ENCODE measurements at regions not wholly inside any gene's neighbourhood (a gene's known extent, or its start where the extent isn't known, plus 50 kb on each side); places are given as distances from the start of the nearest gene placed in this dataset.

DNA sequence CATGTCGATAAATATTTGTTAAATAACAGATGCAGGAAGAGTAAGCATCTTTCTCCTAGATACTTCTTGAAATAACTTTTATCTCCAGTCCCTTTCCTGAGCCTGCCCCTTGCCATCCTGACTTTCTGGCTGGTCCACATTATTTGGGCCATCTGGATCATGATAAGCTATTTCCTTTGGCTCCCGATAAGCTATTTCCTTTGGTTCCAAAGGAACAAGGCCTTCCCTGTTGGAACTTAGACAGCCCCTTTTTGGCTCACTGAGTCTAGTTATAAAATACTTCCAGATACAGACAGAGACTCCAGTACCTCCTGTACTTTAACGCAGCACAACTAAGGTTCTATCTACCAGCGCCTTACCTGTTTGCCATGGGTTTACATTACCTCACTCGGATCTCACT is 205.3 kb upstream of the CCDC150 start (continued):
- no peak for TF ChIP-seq RAD21 (IDR thresholded peaks at IDR 0.05; ENCODE audit: low read depth)
- TF ChIP-seq POLR2A (IDR thresholded peaks at IDR 0.05; ENCODE audit: borderline replicate concordance, extremely low read depth, insufficient read depth, insufficient read length), result no peak

- no peaks in the 10 kb centered on the region for H3K27me3 ChIP-seq (ENCODE audit: insufficient read depth, low read length)
- no peaks in the 10 kb centered on the region for H4K20me1 ChIP-seq (ENCODE audit: insufficient read depth)
- H3K9ac ChIP-seq (ENCODE audit: low read length), result no peak overlapping the region
- no peaks in the 10 kb centered on the region for H3K36me3 ChIP-seq (ENCODE audit: control insufficient read depth in 1 of 2, insufficient read depth in 2 of 2, low read length in 2 of 2)
- ATAC-seq (no peak), DNase-seq (ENCODE audit: low read depth, low spot score) (no peak)
- no peaks in the 10 kb centered on the region for H3K9me2 ChIP-seq (ENCODE audit: insufficient read depth)
- TF ChIP-seq TCF7L2 (IDR thresholded peaks at IDR 0.05; ENCODE audit: borderline replicate concordance, extremely low read depth, insufficient read depth, insufficient read length), result no peak
- no peak for TF ChIP-seq EZH2 (IDR thresholded peaks at IDR 0.05)
- no peak for TF ChIP-seq CEBPB (IDR thresholded peaks at IDR 0.05; ENCODE audit: low read depth)
- TF ChIP-seq JUND (IDR thresholded peaks at IDR 0.05), result no peak
- TF ChIP-seq EZH2phosphoT487 (IDR thresholded peaks at IDR 0.05; ENCODE audit: borderline replicate concordance), result no peak
- H3K4me1 ChIP-seq (ENCODE audit: control insufficient read depth in 1 of 2, insufficient read depth in 2 of 2, low read length in 2 of 2), result no peaks in the 10 kb centered on the region
- no peak overlapping the region for H3K4me2 ChIP-seq (ENCODE audit: low read length)
- no peak overlapping the region for H3K4me3 ChIP-seq (replicated peaks in 1 of 2; ENCODE audit: low read depth in 1 of 2, low read length in 2 of 2)
- CTCF ChIA-PET, result no interaction called here
- H3K9me3 ChIP-seq (ENCODE audit: control insufficient read depth in 1 of 2, insufficient read depth in 1 of 2, low read depth in 1 of 2, low read length in 2 of 2), result no peaks in the 10 kb centered on the region
- no peaks in the 10 kb centered on the region for H3K79me2 ChIP-seq (ENCODE audit: insufficient read depth, low read length)
- H3K27ac ChIP-seq (ENCODE audit: low read depth, low read length), result no peak overlapping the region
- POLR2A ChIA-PET, result no interaction called here
- no TSS peak for BruUV-seq (replicated peaks)
- intact Hi-C loops (cut with micrococcal nuclease), result loop anchor here (10.0 kb wide), 1 partner anchor 320 kb away; no protein-coding TSS in a partner anchor
- RAD21 ChIA-PET (ENCODE audit: low non-redundant PET in 1 of 2, low total read pairs in 2 of 2, uncharacterized antibody in 2 of 2, unreplicated experiment in 2 of 2), result no interaction called here
- no peak overlapping the region for H2AFZ ChIP-seq (ENCODE audit: low read depth, low read length, poor library complexity, severe bottlenecking)
These were observed 204.3 kb upstream of the CCDC150 start for GRCh38 chr2:196435189-196435588.

DNA sequence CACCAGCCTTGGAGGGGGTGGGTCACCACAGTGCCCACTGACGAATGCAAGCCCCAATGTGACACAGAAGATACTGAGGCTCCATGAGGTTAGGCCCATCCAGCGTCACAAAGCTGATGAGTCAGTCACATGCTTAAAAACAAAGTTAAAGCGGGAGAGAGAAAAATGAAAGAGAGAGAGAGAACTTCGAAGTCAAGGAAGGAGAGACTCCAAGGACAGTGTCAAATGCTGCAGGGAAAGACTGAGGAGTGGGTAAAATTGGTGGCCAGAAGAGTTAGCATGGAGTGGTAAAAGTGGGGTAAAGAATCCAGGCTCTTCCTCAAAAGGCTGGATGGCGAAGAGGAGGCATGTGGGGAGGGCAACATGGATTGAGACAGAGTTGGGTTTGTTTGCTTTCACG is 201.9 kb upstream of the CCDC150 start:
- POLR2A ChIA-PET, result no interaction called here
- TF ChIP-seq ATF3 (IDR thresholded peaks at IDR 0.05), result no peak
- no peak for TF ChIP-seq CBX3 (IDR thresholded peaks at IDR 0.05; ENCODE audit: low read depth)
- TF ChIP-seq SIN3A (IDR thresholded peaks at IDR 0.05; ENCODE audit: low read depth), result no peak
- no peak for TF ChIP-seq ZFX (IDR thresholded peaks at IDR 0.05)
- TF ChIP-seq POLR2AphosphoS5 (IDR thresholded peaks at IDR 0.05; ENCODE audit: low read depth, low read length), result no peak
- TF ChIP-seq MAX (IDR thresholded peaks at IDR 0.05), result no peak
- TF ChIP-seq JUND (IDR thresholded peaks at IDR 0.05), result no peak
- no peak for TF ChIP-seq RAD21 (IDR thresholded peaks at IDR 0.05; ENCODE audit: low read depth)
- TF ChIP-seq CTCF (IDR thresholded peaks at IDR 0.05 in 2 of 3, conservative IDR thresholded peaks at IDR 0.05 in 1 of 3; ENCODE audit: borderline replicate concordance in 1 of 3, insufficient read depth in 1 of 3, low read depth in 2 of 3, low read length in 2 of 3), result no peak
- no peak overlapping the region for H3K4me3 ChIP-seq (replicated peaks in 1 of 2; ENCODE audit: low read depth in 1 of 2, low read length in 2 of 2)
- no peaks in the 10 kb centered on the region for H3K27me3 ChIP-seq (ENCODE audit: insufficient read depth, low read length)
- H3K9me2 ChIP-seq (ENCODE audit: insufficient read depth), result no peaks in the 10 kb centered on the region
- H3K4me1 ChIP-seq (ENCODE audit: control insufficient read depth in 1 of 2, insufficient read depth in 2 of 2, low read length in 2 of 2), result no peaks in the 10 kb centered on the region
- RAD21 ChIA-PET (ENCODE audit: low non-redundant PET in 1 of 2, low total read pairs in 2 of 2, uncharacterized antibody in 2 of 2, unreplicated experiment in 2 of 2), result no interaction called here
- no peak overlapping the region for H3K9ac ChIP-seq (ENCODE audit: low read length)
- ATAC-seq (no peak), DNase-seq (ENCODE audit: low read depth, low spot score) (no peak)
- CTCF ChIA-PET, result no interaction called here
- H3K9me3 ChIP-seq (ENCODE audit: control insufficient read depth in 1 of 2, insufficient read depth in 1 of 2, low read depth in 1 of 2, low read length in 2 of 2), result no peaks in the 10 kb centered on the region
- H3K36me3 ChIP-seq (ENCODE audit: control insufficient read depth in 1 of 2, insufficient read depth in 2 of 2, low read length in 2 of 2), result no peaks in the 10 kb centered on the region
- H3K4me2 ChIP-seq (ENCODE audit: low read length), result no peak overlapping the region
- H2AFZ ChIP-seq (ENCODE audit: low read depth, low read length, poor library complexity, severe bottlenecking), result no peak overlapping the region
- H3K27ac ChIP-seq (ENCODE audit: low read depth, low read length), result no peak overlapping the region
- no peaks in the 10 kb centered on the region for H4K20me1 ChIP-seq (ENCODE audit: insufficient read depth)
- intact Hi-C loops (cut with micrococcal nuclease), result loop anchor here (10.0 kb wide), 1 partner anchor 317 kb away; no protein-coding TSS in a partner anchor
- BruUV-seq (replicated peaks), result no TSS peak
- H3K79me2 ChIP-seq (ENCODE audit: insufficient read depth, low read length), result no peaks in the 10 kb centered on the region

All from HCT116 (cell line).